GM12892 (cell line): ENCODE measurements at regions not wholly inside any gene's neighbourhood (a gene's known extent, or its start where the extent isn't known, plus 50 kb on each side); places are given as distances from the start of the nearest gene placed in this dataset.

Source experiments
- DNase-seq: peaks from one replicate; pipeline ENCODE4 v3.0.0; 2011; ENCODE audit not compliant: insufficient read length
- FAIRE-seq: peaks from 2 replicates; lab custom pipeline; 2011; peaks lifted over from hg19 to GRCh38; lab: Jason Lieb, UNC
- POLR2A ChIP-seq: IDR thresholded peaks from 2 replicates; pipeline ENCODE4 v1.6.1; 2011; ENCODE audit warnings: low read depth, low read length, control low read depth
- POLR2AphosphoS5 ChIP-seq: IDR thresholded peaks from 2 replicates; pipeline ENCODE4 v1.6.1; 2011; ENCODE audit warnings: low read depth, low read length, control low read depth
- TAF1 ChIP-seq: IDR thresholded peaks from 2 replicates; pipeline ENCODE4 v1.6.1; 2011; ENCODE audit warnings: low read depth, mild to moderate bottlenecking, control low read depth, low read length, borderline replicate concordance

GRCh38 chr9:108078811-108079210, 589.2 kb upstream of the KLF4 start:
- DNase-seq: no peak
- FAIRE-seq: no peak
- no peak for TF ChIP-seq POLR2A
- no peak for TF ChIP-seq TAF1
- no peak for TF ChIP-seq POLR2AphosphoS5

GRCh38 chr9:108078375-108078774, 588.8 kb upstream of the KLF4 start:
- DNase-seq (no peak), FAIRE-seq (no peak)
- TF ChIP-seq POLR2AphosphoS5: no peak
- no peak for TF ChIP-seq POLR2A
- TF ChIP-seq TAF1: no peak

- FAIRE-seq (no peak), DNase-seq (no peak)
- TF ChIP-seq POLR2AphosphoS5: no peak
- no peak for TF ChIP-seq TAF1
- TF ChIP-seq POLR2A: no peak
Measured at GRCh38 chr9:108077556-108077955, 588.0 kb upstream of the KLF4 start.

- FAIRE-seq (no peak), DNase-seq (no peak)
- TF ChIP-seq TAF1: no peak
- TF ChIP-seq POLR2AphosphoS5: no peak
- no peak for TF ChIP-seq POLR2A
Measured at GRCh38 chr9:108074900-108075299, 585.3 kb upstream of the KLF4 start.

GRCh38 chr9:108073823-108074222, 584.3 kb upstream of the KLF4 start:
- DNase-seq (no peak), FAIRE-seq (no peak)
- TF ChIP-seq POLR2A: no peak
- no peak for TF ChIP-seq POLR2AphosphoS5
- TF ChIP-seq TAF1: no peak

- no peak for DNase-seq
- TF ChIP-seq TAF1 (no peak), POLR2AphosphoS5 (no peak), POLR2A (no peak)
- no peak for FAIRE-seq
Measured at GRCh38 chr9:108072740-108073139, 583.2 kb upstream of the KLF4 start.

GRCh38 chr9:108070861-108071260, 581.3 kb upstream of the KLF4 start:
- FAIRE-seq: no peak
- TF ChIP-seq TAF1 (no peak), POLR2A (no peak), POLR2AphosphoS5 (no peak)
- no peak for DNase-seq

GRCh38 chr9:108069991-108070390, 580.4 kb upstream of the KLF4 start:
- no peak for DNase-seq
- FAIRE-seq: no peak
- TF ChIP-seq POLR2A (no peak), TAF1 (no peak), POLR2AphosphoS5 (no peak)

GRCh38 chr9:108062680-108063079, 573.1 kb upstream of the KLF4 start:
- no peak for DNase-seq
- no peak for FAIRE-seq
- TF ChIP-seq POLR2AphosphoS5 (no peak), TAF1 (no peak), POLR2A (no peak)

- FAIRE-seq (no peak), DNase-seq (no peak)
- TF ChIP-seq POLR2A (no peak), TAF1 (no peak), POLR2AphosphoS5 (no peak)
Measured at GRCh38 chr9:108060175-108060574, 570.6 kb upstream of the KLF4 start.

- DNase-seq (no peak), FAIRE-seq (no peak)
- TF ChIP-seq TAF1: no peak
- no peak for TF ChIP-seq POLR2A
- no peak for TF ChIP-seq POLR2AphosphoS5
Measured at GRCh38 chr9:108058135-108058814, 568.7 kb upstream of the KLF4 start.

- FAIRE-seq: no peak
- TF ChIP-seq POLR2AphosphoS5 (no peak), POLR2A (no peak), TAF1 (no peak)
- no peak for DNase-seq
Measured at GRCh38 chr9:108057421-108058134, 568.0 kb upstream of the KLF4 start.
